Mesothelial cell of epicardium (in vitro differentiated cells): ENCODE measurements at regions not wholly inside any gene's neighbourhood (a gene's known extent, or its start where the extent isn't known, plus 50 kb on each side); places are given as distances from the start of the nearest gene placed in this dataset.
A peak's percentile ranks its signal among the peaks of the same experiment; 100 is the strongest.

Experiments used
- DNase-seq, 2 experiments: peaks; one replicate each; pipeline ENCODE4 v3.0.0; 2021; ENCODE audit warnings: low spot score in 2 of 2; ENCODE audit not compliant: unreplicated experiment in 2 of 2
- H3K27ac Mint-ChIP-seq: 2 replicates; pipeline ENCODE4 v1.8.0; 2021; ENCODE audit warnings: mixed read lengths
- H3K27me3 Mint-ChIP-seq: 2 replicates; pipeline ENCODE4 v1.8.0; 2021; ENCODE audit warnings: low read depth, mixed read lengths
- H3K36me3 Mint-ChIP-seq: 2 replicates; pipeline ENCODE4 v1.8.0; 2021; ENCODE audit warnings: mixed read lengths
- H3K4me1 Mint-ChIP-seq: 2 replicates; pipeline ENCODE4 v1.8.0; 2021; ENCODE audit warnings: mixed read lengths
- H3K4me3 Mint-ChIP-seq: 2 replicates; pipeline ENCODE4 v1.8.0; 2021; ENCODE audit warnings: mild to moderate bottlenecking, moderate library complexity, mixed read lengths
- H3K9me3 Mint-ChIP-seq: 2 replicates; pipeline ENCODE4 v1.8.0; 2021; ENCODE audit warnings: mixed read lengths
- CTCF ChIP-seq: fragments of 200-600 bp; sonication (generic); IDR thresholded peaks from one replicate; pipeline ENCODE4 v1.5.0; 2021; ENCODE audit warnings: antibody characterized with exemption; ENCODE audit not compliant: unreplicated experiment

- H3K27me3 Mint-ChIP-seq, result peaks cover 1% of the 10 kb centered on the region
- peaks cover 14% of the 10 kb centered on the region for H3K9me3 Mint-ChIP-seq
- no peak overlapping the region for H3K27ac Mint-ChIP-seq
- no peak overlapping the region for H3K4me3 Mint-ChIP-seq
- TF ChIP-seq CTCF, result no peak
- DNase-seq, result no peak
- no peaks in the 10 kb centered on the region for H3K36me3 Mint-ChIP-seq
- H3K4me1 Mint-ChIP-seq, result peaks cover 36% of the 10 kb centered on the region
Measured at GRCh38 chr7:92991190-92991589, 126.6 kb downstream of the SAMD9 start.

GRCh38 chr7:92988941-92989545 is 128.7 kb downstream of the SAMD9 start:
- Mint-ChIP-seq H3K27me3 (no peaks in the 10 kb centered on the region), H3K9me3 (peaks cover 22% of the 10 kb centered on the region), H3K4me3 (no peak overlapping the region), H3K36me3 (no peaks in the 10 kb centered on the region), H3K4me1 (peaks cover 36% of the 10 kb centered on the region), H3K27ac (peak overlapping the region; percentile 61)
- TF ChIP-seq CTCF, result no peak
- no peak for DNase-seq

GRCh38 chr7:92988051-92988450 is 129.7 kb downstream of the SAMD9 start:
- Mint-ChIP-seq H3K4me3 (no peak overlapping the region), H3K9me3 (peaks cover 30% of the 10 kb centered on the region), H3K27me3 (no peaks in the 10 kb centered on the region), H3K4me1 (peaks cover 31% of the 10 kb centered on the region), H3K27ac (peak overlapping the region; percentile 30), H3K36me3 (no peaks in the 10 kb centered on the region)
- DNase-seq, result no peak
- peak; percentile 30 for TF ChIP-seq CTCF

- no peak overlapping the region for H3K4me3 Mint-ChIP-seq
- H3K4me1 Mint-ChIP-seq, result peaks cover 26% of the 10 kb centered on the region
- peaks cover 36% of the 10 kb centered on the region for H3K9me3 Mint-ChIP-seq
- no peak for DNase-seq
- no peak for TF ChIP-seq CTCF
- H3K27me3 Mint-ChIP-seq, result no peaks in the 10 kb centered on the region
- no peaks in the 10 kb centered on the region for H3K36me3 Mint-ChIP-seq
- peak overlapping the region; percentile 26 for H3K27ac Mint-ChIP-seq
Measured at GRCh38 chr7:92987538-92987937, 130.2 kb downstream of the SAMD9 start.

- Mint-ChIP-seq H3K4me3 (no peak overlapping the region), H3K9me3 (peaks cover 38% of the 10 kb centered on the region), H3K36me3 (no peaks in the 10 kb centered on the region), H3K27me3 (no peaks in the 10 kb centered on the region), H3K4me1 (peaks cover 23% of the 10 kb centered on the region), H3K27ac (peak overlapping the region; percentile 26)
- DNase-seq, result no peak
- no peak for TF ChIP-seq CTCF
Measured at GRCh38 chr7:92987095-92987494, 130.7 kb downstream of the SAMD9 start.

- DNase-seq, result no peak
- TF ChIP-seq CTCF, result no peak
- Mint-ChIP-seq H3K36me3 (peaks cover 6% of the 10 kb centered on the region), H3K4me1 (peaks cover 7% of the 10 kb centered on the region), H3K27ac (no peak overlapping the region), H3K9me3 (peaks cover 63% of the 10 kb centered on the region), H3K4me3 (no peak overlapping the region), H3K27me3 (no peaks in the 10 kb centered on the region)
Measured at GRCh38 chr7:92982928-92983327, 134.9 kb downstream of the SAMD9 start.
